ENCODE measurements at regions not wholly inside any gene's neighbourhood (a gene's known extent, or its start where the extent isn't known, plus 50 kb on each side); places are given as distances from the start of the nearest gene placed in this dataset.

GRCh38 chr11:23455321-23455891, 595.1 kb upstream of the CCDC179 start:
- TF ChIP-seq, protein P1, sequence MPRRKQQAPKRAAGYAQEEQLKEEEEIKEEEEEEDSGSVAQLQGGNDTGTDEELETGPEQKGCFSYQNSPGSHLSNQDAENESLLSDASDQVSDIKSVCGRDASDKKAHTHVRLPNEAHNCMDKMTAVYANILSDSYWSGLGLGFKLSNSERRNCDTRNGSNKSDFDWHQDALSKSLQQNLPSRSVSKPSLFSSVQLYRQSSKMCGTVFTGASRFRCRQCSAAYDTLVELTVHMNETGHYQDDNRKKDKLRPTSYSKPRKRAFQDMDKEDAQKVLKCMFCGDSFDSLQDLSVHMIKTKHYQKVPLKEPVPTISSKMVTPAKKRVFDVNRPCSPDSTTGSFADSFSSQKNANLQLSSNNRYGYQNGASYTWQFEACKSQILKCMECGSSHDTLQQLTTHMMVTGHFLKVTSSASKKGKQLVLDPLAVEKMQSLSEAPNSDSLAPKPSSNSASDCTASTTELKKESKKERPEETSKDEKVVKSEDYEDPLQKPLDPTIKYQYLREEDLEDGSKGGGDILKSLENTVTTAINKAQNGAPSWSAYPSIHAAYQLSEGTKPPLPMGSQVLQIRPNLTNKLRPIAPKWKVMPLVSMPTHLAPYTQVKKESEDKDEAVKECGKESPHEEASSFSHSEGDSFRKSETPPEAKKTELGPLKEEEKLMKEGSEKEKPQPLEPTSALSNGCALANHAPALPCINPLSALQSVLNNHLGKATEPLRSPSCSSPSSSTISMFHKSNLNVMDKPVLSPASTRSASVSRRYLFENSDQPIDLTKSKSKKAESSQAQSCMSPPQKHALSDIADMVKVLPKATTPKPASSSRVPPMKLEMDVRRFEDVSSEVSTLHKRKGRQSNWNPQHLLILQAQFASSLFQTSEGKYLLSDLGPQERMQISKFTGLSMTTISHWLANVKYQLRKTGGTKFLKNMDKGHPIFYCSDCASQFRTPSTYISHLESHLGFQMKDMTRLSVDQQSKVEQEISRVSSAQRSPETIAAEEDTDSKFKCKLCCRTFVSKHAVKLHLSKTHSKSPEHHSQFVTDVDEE (CRISPR knock-in tag; IDR thresholded peaks at IDR 0.05) = no peak
- TF ChIP-seq TOX (CRISPR knock-in tag; IDR thresholded peaks at IDR 0.05; ENCODE audit: borderline replicate concordance) (no peak), SNAI2 (CRISPR knock-in tag; IDR thresholded peaks at IDR 0.05) (no peak), ESRRG (CRISPR knock-in tag; IDR thresholded peaks at IDR 0.05) (no peak), TCF4 (CRISPR knock-in tag; IDR thresholded peaks at IDR 0.05; ENCODE audit: borderline replicate concordance) (no peak), GLIS3 (CRISPR knock-in tag; IDR thresholded peaks at IDR 0.05) (no peak), ISL1 (CRISPR knock-in tag; IDR thresholded peaks at IDR 0.05) (no peak), CREB5 (CRISPR knock-in tag; IDR thresholded peaks at IDR 0.05; ENCODE audit: low read depth) (no peak)
- TF ChIP-seq, protein P2, sequence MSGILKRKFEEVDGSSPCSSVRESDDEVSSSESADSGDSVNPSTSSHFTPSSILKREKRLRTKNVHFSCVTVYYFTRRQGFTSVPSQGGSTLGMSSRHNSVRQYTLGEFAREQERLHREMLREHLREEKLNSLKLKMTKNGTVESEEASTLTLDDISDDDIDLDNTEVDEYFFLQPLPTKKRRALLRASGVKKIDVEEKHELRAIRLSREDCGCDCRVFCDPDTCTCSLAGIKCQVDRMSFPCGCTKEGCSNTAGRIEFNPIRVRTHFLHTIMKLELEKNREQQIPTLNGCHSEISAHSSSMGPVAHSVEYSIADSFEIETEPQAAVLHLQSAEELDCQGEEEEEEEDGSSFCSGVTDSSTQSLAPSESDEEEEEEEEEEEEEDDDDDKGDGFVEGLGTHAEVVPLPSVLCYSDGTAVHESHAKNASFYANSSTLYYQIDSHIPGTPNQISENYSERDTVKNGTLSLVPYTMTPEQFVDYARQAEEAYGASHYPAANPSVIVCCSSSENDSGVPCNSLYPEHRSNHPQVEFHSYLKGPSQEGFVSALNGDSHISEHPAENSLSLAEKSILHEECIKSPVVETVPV (CRISPR knock-in tag; IDR thresholded peaks at IDR 0.05) = no peak
